DND-41 (cell line): ENCODE measurements at regions not wholly inside any gene's neighbourhood (a gene's known extent, or its start where the extent isn't known, plus 50 kb on each side); places are given as distances from the start of the nearest gene placed in this dataset.
"Not testable (repeated sequence)": the region's sequence is repeated elsewhere in the genome, so short reads cannot be mapped to it uniquely, and the experiment has no call there.

Experiments
- CTCF ChIP-seq: IDR thresholded peaks from 2 replicates; pipeline ENCODE4 v1.5.1; 2012; ENCODE audit warnings: borderline replicate concordance, low read length, moderate library complexity, mild to moderate bottlenecking; ENCODE audit not compliant: poor library complexity, severe bottlenecking; ENCODE audit errors: extremely low read depth
- EZH2 ChIP-seq: IDR thresholded peaks from 3 replicates; pipeline ENCODE4 v1.6.1; 2012; ENCODE audit warnings: borderline replicate concordance, low read depth, mild to moderate bottlenecking, moderate library complexity, low read length, inconsistent platforms; ENCODE audit not compliant: severe bottlenecking

DNA sequence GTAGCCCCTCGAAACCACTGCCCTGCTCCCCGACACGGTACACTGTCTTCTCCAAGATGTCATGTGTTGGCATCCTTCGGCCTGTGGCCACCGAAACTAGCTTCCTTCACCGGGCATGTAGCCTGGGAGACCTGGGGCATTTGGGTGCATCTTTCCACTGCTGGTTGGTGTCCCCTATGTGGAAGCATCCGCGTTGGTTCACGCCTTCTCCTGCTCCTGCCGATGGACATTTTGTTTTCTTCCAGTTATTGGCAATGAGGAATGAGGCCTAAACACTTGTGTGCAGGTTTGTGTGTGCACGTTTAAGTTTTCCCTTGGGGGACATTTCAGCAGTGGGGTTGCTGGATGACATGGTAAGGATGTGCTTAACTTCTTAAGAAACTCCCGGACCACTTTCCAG lies 83.6 kb upstream of the TNK2 start:
- TF ChIP-seq CTCF, EZH2: not testable (repeated sequence)
